Suppressor macrophage treated with lipopolysaccharide for 1 hour (primary cell): ENCODE measurements at regions not wholly inside any gene's neighbourhood (a gene's known extent, or its start where the extent isn't known, plus 50 kb on each side); places are given as distances from the start of the nearest gene placed in this dataset.

Experiments
- DNase-seq, 3 donors: peaks; one replicate each; pipeline ENCODE4 v3.0.0-alpha.2; 2020 to 2022

DNA sequence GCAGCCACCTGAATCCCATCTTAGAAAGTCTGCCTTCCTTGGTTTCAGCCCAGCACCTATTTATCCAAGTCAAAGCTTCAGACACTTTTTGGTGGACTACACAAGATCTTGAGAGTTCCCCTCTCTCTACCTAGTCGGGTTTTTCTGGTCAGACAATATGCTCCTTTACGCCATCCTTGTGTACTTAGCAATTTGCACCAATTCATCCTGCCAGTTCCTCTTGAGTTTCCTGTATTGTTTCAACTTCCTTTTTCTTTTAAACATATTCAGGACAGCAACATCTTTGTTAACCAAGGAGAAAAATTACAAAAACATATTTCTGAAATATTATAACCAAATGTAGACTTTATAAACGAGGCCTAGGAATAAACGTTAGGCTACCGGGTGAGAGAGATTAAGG is 368.2 kb upstream of the CADM1 start:
- DNase-seq = peak; percentile 57 to 73 (median 73)

- DNase-seq = no peak
Measured at GRCh38 chr11:115871161-115871760, 367.0 kb upstream of the CADM1 start.

GRCh38 chr11:115869780-115870431 is 365.7 kb upstream of the CADM1 start:
- DNase-seq = peak; percentile 82 to 86 (median 85)

DNA sequence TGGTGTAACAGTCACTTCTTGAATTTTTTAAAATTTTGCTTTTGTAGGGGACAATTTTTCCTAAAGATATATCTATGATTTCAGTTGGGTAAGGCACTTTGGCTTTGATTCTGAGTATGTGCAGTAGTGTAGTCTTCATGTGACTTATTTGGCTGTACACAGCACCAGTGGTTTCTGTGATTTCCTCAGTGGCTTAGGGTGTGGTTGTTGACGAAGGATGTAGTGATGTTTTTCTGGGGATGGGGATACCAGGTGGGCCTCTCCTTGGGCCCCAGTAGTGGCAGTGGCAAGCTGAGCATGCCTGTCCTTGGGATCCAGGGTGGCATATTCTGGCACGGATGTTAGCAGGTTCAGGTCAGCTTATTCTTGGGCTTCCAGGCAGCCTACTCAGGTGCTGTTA is 364.9 kb upstream of the CADM1 start:
- DNase-seq = no peak

DNA sequence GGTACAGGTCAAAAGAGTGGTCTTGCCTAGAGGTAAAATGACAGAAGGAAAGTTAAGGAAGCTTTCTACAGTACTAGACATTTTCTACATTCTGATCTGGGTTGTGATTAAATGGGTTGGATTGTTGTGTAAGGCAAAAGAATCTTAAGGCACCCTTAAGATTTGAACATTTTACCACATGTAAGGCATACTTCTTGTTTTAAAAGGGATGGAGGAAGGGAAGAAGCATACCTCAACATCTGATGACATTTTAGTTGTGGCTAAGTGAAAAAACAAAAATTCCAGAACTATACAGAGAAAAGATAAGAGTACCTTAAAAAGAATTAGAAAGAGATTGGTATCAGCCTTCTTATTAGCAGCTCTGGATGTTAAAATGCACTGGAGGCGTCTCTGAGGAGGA is 356.0 kb upstream of the CADM1 start:
- DNase-seq = peak in 1 of 3 donors; percentile 15

- DNase-seq = no peak
Measured at GRCh38 chr11:115848611-115849010, 344.4 kb upstream of the CADM1 start.

- DNase-seq = no peak
Measured at GRCh38 chr11:115848080-115848479, 343.9 kb upstream of the CADM1 start.

DNA sequence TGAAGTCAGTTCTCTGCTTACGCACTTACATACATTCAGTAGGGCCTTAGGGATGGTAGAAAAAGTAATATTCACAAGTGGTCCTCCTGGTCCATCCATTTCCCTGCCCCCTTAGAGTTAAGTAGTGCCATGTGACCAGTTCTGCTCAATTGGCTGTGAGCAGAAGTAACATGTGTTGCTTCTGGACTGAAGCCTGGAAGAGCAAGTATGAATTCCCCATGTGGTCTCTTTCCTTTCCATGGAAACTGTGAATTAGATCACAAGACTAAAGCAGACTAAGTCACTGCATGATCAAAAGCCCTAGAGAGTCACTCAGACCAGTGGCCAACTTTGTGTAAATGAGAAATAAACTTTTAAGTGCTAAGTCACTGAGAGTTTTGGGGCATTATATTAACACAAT is 341.7 kb upstream of the CADM1 start:
- DNase-seq = no peak

DNA sequence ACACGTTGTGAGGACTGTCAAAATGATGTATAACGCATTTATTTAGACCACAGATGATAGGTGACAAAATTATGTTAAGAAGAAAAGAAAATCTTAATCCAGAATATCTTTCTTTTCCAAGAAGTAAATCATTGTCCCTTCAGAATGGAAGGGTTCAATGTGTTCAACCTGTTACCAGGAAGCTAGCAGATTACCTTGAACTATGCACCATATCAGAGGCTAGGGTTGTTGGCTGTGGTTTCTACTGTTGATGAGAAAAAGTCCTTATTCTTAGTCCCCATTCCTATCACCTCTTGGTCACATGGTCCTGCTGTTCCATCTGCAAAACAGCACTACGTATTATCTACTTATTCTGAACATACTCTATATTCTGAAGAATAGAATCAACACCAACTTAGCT is 339.5 kb upstream of the CADM1 start:
- no peak for DNase-seq

- DNase-seq = no peak
Measured at GRCh38 chr11:115843111-115843510, 338.9 kb upstream of the CADM1 start.

DNA sequence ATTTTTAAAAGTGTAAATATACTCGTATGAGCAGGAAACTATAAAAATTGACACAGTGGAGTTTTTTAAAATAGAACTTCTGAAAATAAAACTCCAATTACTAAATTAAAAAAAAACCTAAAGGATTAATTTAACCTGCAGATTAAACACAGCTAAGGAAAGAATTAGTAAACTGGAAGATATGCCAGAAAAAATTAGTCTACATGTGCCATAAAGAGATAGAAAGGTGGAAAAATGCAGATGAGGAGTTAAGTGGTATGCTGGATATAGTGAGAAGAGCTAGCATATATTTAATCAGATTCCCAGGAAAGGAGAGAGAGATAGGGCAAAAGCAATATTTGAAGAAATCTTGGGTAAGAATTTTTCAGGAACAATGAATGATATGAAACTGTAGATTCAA is 315.8 kb upstream of the CADM1 start:
- DNase-seq = no peak

DNA sequence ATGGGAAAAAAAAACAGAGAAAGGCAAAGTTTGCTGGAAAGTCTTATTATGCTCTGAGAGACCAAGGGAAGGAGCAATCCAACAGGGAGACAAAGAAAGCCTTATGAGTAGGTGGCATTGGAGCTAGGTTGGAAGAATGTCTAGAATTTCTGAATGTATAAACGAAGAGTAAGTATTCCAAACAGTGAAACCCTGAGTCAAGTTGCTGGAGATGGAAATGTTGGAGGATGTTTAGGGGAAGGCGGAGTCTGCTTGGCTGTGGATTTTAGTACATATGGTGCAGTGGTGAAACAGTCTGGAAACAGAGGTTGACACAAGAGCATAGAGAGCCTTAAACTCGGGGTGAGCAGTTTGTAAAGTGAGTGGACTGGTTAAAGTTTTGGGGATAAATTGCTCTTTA is 314.8 kb upstream of the CADM1 start:
- DNase-seq = no peak

- DNase-seq = no peak
Measured at GRCh38 chr11:115817844-115818468, 313.7 kb upstream of the CADM1 start.

- DNase-seq = no peak
Measured at GRCh38 chr11:115808351-115808940, 304.2 kb upstream of the CADM1 start.

DNA sequence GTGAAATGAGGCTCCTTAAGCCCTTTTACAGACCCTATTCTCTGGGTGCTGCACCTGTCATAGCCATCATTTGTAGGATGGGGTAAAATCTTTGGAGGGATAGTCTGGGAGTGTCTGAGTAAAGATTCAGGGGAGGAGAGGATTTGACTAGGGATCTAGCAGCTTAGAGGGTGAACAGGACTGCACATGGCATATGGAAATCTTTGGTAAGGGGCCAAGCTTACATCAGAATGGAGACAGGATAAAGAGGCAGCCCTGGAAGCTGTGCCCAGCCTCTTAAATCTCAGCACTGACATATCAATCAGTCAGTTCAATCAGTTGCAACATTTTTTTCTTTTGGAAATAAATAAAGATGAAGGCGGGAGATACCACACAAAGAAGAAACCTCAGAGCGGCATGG is 301.8 kb upstream of the CADM1 start:
- no peak for DNase-seq

GRCh38 chr11:115803073-115803740 is 299.0 kb upstream of the CADM1 start:
- DNase-seq = no peak

- DNase-seq = no peak
Measured at GRCh38 chr11:115802641-115803040, 298.4 kb upstream of the CADM1 start.

DNA sequence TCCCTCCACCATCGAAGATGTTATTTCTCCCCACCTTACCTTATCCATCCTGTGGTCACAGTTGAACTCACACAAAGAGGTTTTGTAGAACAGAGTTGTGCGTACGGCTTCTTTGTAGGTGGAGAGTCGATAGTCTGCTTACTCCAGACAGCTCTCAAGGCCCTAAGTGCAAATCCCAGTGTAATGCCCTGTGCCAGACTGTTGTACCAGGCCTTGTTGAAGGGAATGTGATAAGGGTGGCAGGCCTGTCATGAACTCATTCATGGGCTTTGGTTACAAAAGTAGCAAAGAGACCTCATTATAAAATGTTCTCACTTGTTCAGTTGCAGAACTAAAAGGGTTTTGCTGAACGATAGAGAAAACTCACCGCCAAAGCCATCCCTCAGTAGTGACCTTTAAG is 288.7 kb upstream of the CADM1 start:
- no peak for DNase-seq

DNA sequence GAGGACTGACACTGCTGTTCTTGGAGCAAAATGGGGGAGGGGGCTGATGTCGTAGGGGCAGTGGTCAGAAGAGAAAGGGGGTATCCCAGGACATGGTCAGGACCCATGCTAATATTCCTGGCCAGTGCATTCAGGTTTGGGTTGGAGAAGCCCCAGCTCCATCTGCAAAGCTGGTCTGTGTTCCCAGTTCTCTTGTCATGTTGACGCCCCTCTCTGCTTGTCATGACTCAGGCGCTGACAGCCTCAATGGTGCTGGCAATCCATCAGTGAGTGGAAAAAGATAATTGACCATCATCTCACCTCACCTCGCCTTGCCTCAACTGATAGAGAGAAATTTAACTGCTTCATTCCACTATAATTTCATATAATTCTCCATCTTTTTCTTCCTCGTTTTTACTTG is 283.1 kb upstream of the CADM1 start:
- DNase-seq = no peak

GRCh38 chr11:115784796-115785521 is 280.7 kb upstream of the CADM1 start:
- DNase-seq = no peak

GRCh38 chr11:115780646-115781362 is 276.6 kb upstream of the CADM1 start:
- DNase-seq = no peak
